ENCODE measurements at regions not wholly inside any gene's neighbourhood (a gene's known extent, or its start where the extent isn't known, plus 50 kb on each side); places are given as distances from the start of the nearest gene placed in this dataset.

GRCh38 chr1:38708701-38709258 lies 150.8 kb downstream of the RRAGC start:
- ATAC-seq = no peak
- TF ChIP-seq ZFP3 (CRISPR knock-in tag; IDR thresholded peaks at IDR 0.05) (no peak), SNAI2 (CRISPR knock-in tag; IDR thresholded peaks at IDR 0.05) (no peak), ZNF70 (CRISPR knock-in tag; IDR thresholded peaks at IDR 0.05) (no peak), ZFP30 (CRISPR knock-in tag; IDR thresholded peaks at IDR 0.05) (no peak), TCF4 (CRISPR knock-in tag; IDR thresholded peaks at IDR 0.05; ENCODE audit: borderline replicate concordance) (no peak), GLIS3 (CRISPR knock-in tag; IDR thresholded peaks at IDR 0.05) (no peak), ZNF565 (CRISPR knock-in tag; conservative IDR thresholded peaks at IDR 0.05; ENCODE audit: low read depth) (no peak), TSHZ2 (CRISPR knock-in tag; IDR thresholded peaks at IDR 0.05) (no peak), OSR1 (CRISPR knock-in tag; IDR thresholded peaks at IDR 0.05) (no peak), ISL1 (CRISPR knock-in tag; IDR thresholded peaks at IDR 0.05) (no peak), BACH2 (CRISPR knock-in tag; IDR thresholded peaks at IDR 0.05; ENCODE audit: borderline replicate concordance) (no peak), CREB5 (CRISPR knock-in tag; IDR thresholded peaks at IDR 0.05; ENCODE audit: low read depth) (no peak), ZC3H10 (CRISPR knock-in tag; IDR thresholded peaks at IDR 0.05) (no peak), TOX (CRISPR knock-in tag; IDR thresholded peaks at IDR 0.05; ENCODE audit: borderline replicate concordance) (no peak), ESRRG (CRISPR knock-in tag; IDR thresholded peaks at IDR 0.05) (no peak), RARB (CRISPR knock-in tag; IDR thresholded peaks at IDR 0.05) (no peak), ARNTL (CRISPR knock-in tag; IDR thresholded peaks at IDR 0.05; ENCODE audit: borderline replicate concordance, low read depth) (no peak), ZNF8 (CRISPR knock-in tag; IDR thresholded peaks at IDR 0.05) (no peak), CSRNP3 (CRISPR knock-in tag; IDR thresholded peaks at IDR 0.05) (no peak), PATZ1 (CRISPR knock-in tag; IDR thresholded peaks at IDR 0.05; ENCODE audit: borderline replicate concordance) (no peak)

- ATAC-seq = no peak
- TF ChIP-seq PPARA (CRISPR knock-in tag; IDR thresholded peaks at IDR 0.05; ENCODE audit: borderline replicate concordance) (no peak), ZNF565 (CRISPR knock-in tag; conservative IDR thresholded peaks at IDR 0.05; ENCODE audit: low read depth) (no peak), ZC3H10 (CRISPR knock-in tag; IDR thresholded peaks at IDR 0.05) (no peak), ZFP3 (CRISPR knock-in tag; IDR thresholded peaks at IDR 0.05) (no peak), TCF4 (CRISPR knock-in tag; IDR thresholded peaks at IDR 0.05; ENCODE audit: borderline replicate concordance) (no peak), SNAI2 (CRISPR knock-in tag; IDR thresholded peaks at IDR 0.05) (no peak), ARNTL (CRISPR knock-in tag; IDR thresholded peaks at IDR 0.05; ENCODE audit: borderline replicate concordance, low read depth) (no peak)
Observed at GRCh38 chr1:38701088-38701487, 158.5 kb downstream of the RRAGC start.

- ATAC-seq = no peak
- no peak for TF ChIP-seq CREB5 (CRISPR knock-in tag; IDR thresholded peaks at IDR 0.05; ENCODE audit: low read depth)
- TF ChIP-seq TCF4 (CRISPR knock-in tag; IDR thresholded peaks at IDR 0.05; ENCODE audit: borderline replicate concordance) = no peak
- no peak for TF ChIP-seq OSR1 (CRISPR knock-in tag; IDR thresholded peaks at IDR 0.05)
- no peak for TF ChIP-seq SNAI2 (CRISPR knock-in tag; IDR thresholded peaks at IDR 0.05)
- no peak for TF ChIP-seq CSDC2 (CRISPR knock-in tag; IDR thresholded peaks at IDR 0.05)
- no peak for TF ChIP-seq PPARA (CRISPR knock-in tag; IDR thresholded peaks at IDR 0.05; ENCODE audit: borderline replicate concordance)
- no peak for TF ChIP-seq TOX (CRISPR knock-in tag; IDR thresholded peaks at IDR 0.05; ENCODE audit: borderline replicate concordance)
Observed at GRCh38 chr1:38700077-38700470, 159.5 kb downstream of the RRAGC start.

Data from SK-N-SH treated with all-trans-retinoic acid at 6 μM for 48 hours (cell line).